Right lobe of liver (tissue), 6 donors: ENCODE measurements at regions not wholly inside any gene's neighbourhood (a gene's known extent, or its start where the extent isn't known, plus 50 kb on each side); places are given as distances from the start of the nearest gene placed in this dataset.
"Not testable (repeated sequence)": the region's sequence is repeated elsewhere in the genome, so short reads cannot be mapped to it uniquely, and the experiment has no call there.

Experiments
- ATAC-seq, 4 donors: fragments of 200-7000 bp; cut with Tn5 transposase; one replicate each; pipeline ENCODE4 v1.9.1; 2020; ENCODE audit warnings: mild to moderate bottlenecking in 4 of 4, moderate library complexity in 4 of 4
- DNase-seq, 3 donors: peaks; one replicate each; pipeline ENCODE4 v3.0.0-alpha.2; 2020
- H3K27ac ChIP-seq, 3 donors: fragments of 200-600 bp; one replicate each; pipeline ENCODE4 v1.8.0; 2022
- H3K27me3 ChIP-seq, 2 donors: fragments of 200-600 bp; one replicate each; pipeline ENCODE4 v1.8.0; 2022
- H3K36me3 ChIP-seq, 4 donors: fragments of 200-600 bp; sonication (generic) in 1 of 4; one replicate each; pipeline versions ENCODE4 v1.5.1 to v1.8.0; 2017 to 2022; ENCODE audit warnings: control low read depth in 1 of 4
- H3K4me1 ChIP-seq, 4 donors: fragments of 200-600 bp; sonication (generic) in 1 of 4; one replicate each; pipeline versions ENCODE4 v1.5.1 to v1.8.0; 2017 to 2022; ENCODE audit warnings: control low read depth in 1 of 4
- H3K4me3 ChIP-seq, 3 donors: fragments of 200-600 bp; one replicate each; pipeline ENCODE4 v1.8.0; 2022
- H3K9me3 ChIP-seq, 4 donors: fragments of 200-600 bp; sonication (generic) in 1 of 4; one replicate each; pipeline versions ENCODE4 v1.5.1 to v1.8.0; 2017 to 2022; ENCODE audit warnings: control low read depth in 1 of 4
- CTCF ChIP-seq, 4 donors: fragments of 200-600 bp in 3 of 4; fragments of 450-650 bp in 1 of 4; IDR thresholded peaks; one replicate each; pipeline versions ENCODE4 v1.5.1 to v1.8.0; 2016 to 2022; ENCODE audit warnings: antibody characterized with exemption in 4 of 4, mild to moderate bottlenecking in 2 of 4
- POLR2A ChIP-seq: fragments of 450-650 bp; IDR thresholded peaks from one replicate; pipeline ENCODE4 v1.6.1; 2017; ENCODE audit warnings: antibody characterized with exemption, mild to moderate bottlenecking
- WGBS: methylation state at CpG from one replicate; pipeline ENCODE4 v1.1.6; 2018; ENCODE audit warnings: low coverage, low lambda C conversion rate; ENCODE audit not compliant: insufficient coverage; ENCODE audit errors: missing lambda C conversion rate; 5-methylcytosine and 5-hydroxymethylcytosine counted together
- intact Hi-C, 2 donors: fragments of 100-400 bp; cut with DNase I; formaldehyde crosslinking; loops; one replicate each; pipeline versions ENCODE4 v1.11.2 to v1.14.1; 2022
- donor health status: DM: no; HTN: yes; CAD: no.
- donor health status: DM: no; HTN: no; CAD: no.
- donor health status: DM: no; HTN: no; CAD: no.
- donor health status: DM: no; HTN: yes; CAD: no.
- donor health status: DM: no; HTN: yes; CAD: no.

GRCh38 chr4:84145176-84145575 lies 353.9 kb downstream of the NKX6-1 start:
- no peaks in the 10 kb centered on the region for H3K9me3 ChIP-seq
- TF ChIP-seq POLR2A = no peak
- TF ChIP-seq CTCF (IDR thresholded peaks at IDR 0.05) = no peak
- no peak overlapping the region for H3K27ac ChIP-seq
- intact Hi-C loops = no loop called here
- no peak for DNase-seq
- no peaks in the 10 kb centered on the region for H3K4me1 ChIP-seq
- H3K36me3 ChIP-seq = no peaks in the 10 kb centered on the region
- H3K4me3 ChIP-seq = no peak overlapping the region
- no peaks in the 10 kb centered on the region for H3K27me3 ChIP-seq
- WGBS = 32% methylated on average over 3 of the region's 3 CpGs
- no peak for ATAC-seq

- H3K4me3 ChIP-seq, DNase-seq, intact Hi-C loops, H3K27ac ChIP-seq, H3K36me3 ChIP-seq, H3K4me1 ChIP-seq, ATAC-seq, H3K27me3 ChIP-seq, H3K9me3 ChIP-seq: not testable (repeated sequence)
- WGBS = no CpG with 5 or more reads among the region's 20 CpGs
These were observed 372.2 kb downstream of the NKX6-1 start for GRCh38 chr4:84126911-84127310.

GRCh38 chr4:84126061-84126787 lies 372.9 kb downstream of the NKX6-1 start:
- no peaks in the 10 kb centered on the region for H3K36me3 ChIP-seq
- no peak for DNase-seq
- no peak overlapping the region for H3K27ac ChIP-seq
- no peaks in the 10 kb centered on the region for H3K27me3 ChIP-seq
- H3K4me1 ChIP-seq = no peaks in the 10 kb centered on the region
- no peak for ATAC-seq
- H3K4me3 ChIP-seq = no peak overlapping the region
- WGBS = 59% methylated on average over 4 of the region's 5 CpGs
- TF ChIP-seq POLR2A = no peak
- TF ChIP-seq CTCF (IDR thresholded peaks at IDR 0.05) = no peak
- H3K9me3 ChIP-seq = no peaks in the 10 kb centered on the region
- intact Hi-C loops = no loop called here

GRCh38 chr4:84110040-84110439 lies 389.1 kb downstream of the NKX6-1 start:
- Histone ChIP-seq H3K9me3 (no peaks in the 10 kb centered on the region), H3K4me1 (no peaks in the 10 kb centered on the region), H3K27me3 (no peaks in the 10 kb centered on the region), H3K27ac (no peak overlapping the region), H3K4me3 (no peak overlapping the region), H3K36me3 (no peaks in the 10 kb centered on the region)
- TF ChIP-seq POLR2A = no peak
- no peak for TF ChIP-seq CTCF (IDR thresholded peaks at IDR 0.05)
- intact Hi-C loops = no loop called here
- ATAC-seq = no peak
- WGBS = 14% methylated on average over 1 of the region's 1 CpG
- no peak for DNase-seq

- H3K4me1 ChIP-seq, H3K9me3 ChIP-seq, H3K27me3 ChIP-seq, ATAC-seq, H3K27ac ChIP-seq, H3K36me3 ChIP-seq, H3K4me3 ChIP-seq, intact Hi-C loops, DNase-seq: not testable (repeated sequence)
- 55% methylated on average over 9 of the region's 9 CpGs for WGBS
These were observed 397.2 kb downstream of the NKX6-1 start for GRCh38 chr4:84101653-84102625.
